Pons (tissue), 1 donor: ENCODE measurements at regions not wholly inside any gene's neighbourhood (a gene's known extent, or its start where the extent isn't known, plus 50 kb on each side); places are given as distances from the start of the nearest gene placed in this dataset.

Experiments
- DNase-seq: peaks from one replicate; pipeline ENCODE4 v3.0.0-alpha.2; 2016; ENCODE audit warnings: low spot score

- DNase-seq: peak; percentile 81
These were observed 200.5 kb downstream of the TRIM29 start for GRCh38 chr11:119937412-119937811.

- no peak for DNase-seq
These were observed 201.5 kb downstream of the TRIM29 start for GRCh38 chr11:119936426-119936825.

- DNase-seq: peak; percentile 19
These were observed 202.5 kb downstream of the TRIM29 start for GRCh38 chr11:119935349-119935925.

GRCh38 chr11:119934866-119935265 is 203.0 kb downstream of the TRIM29 start:
- no peak for DNase-seq

GRCh38 chr11:119934267-119934666 is 203.6 kb downstream of the TRIM29 start:
- no peak for DNase-seq

GRCh38 chr11:119933584-119933983 is 204.3 kb downstream of the TRIM29 start:
- no peak for DNase-seq

- DNase-seq: no peak
These were observed 204.0 kb upstream of the NECTIN1 start for GRCh38 chr11:119932828-119933562.

GRCh38 chr11:119928047-119928446 is 199.0 kb upstream of the NECTIN1 start:
- no peak for DNase-seq

GRCh38 chr11:119924017-119924416 is 195.0 kb upstream of the NECTIN1 start:
- no peak for DNase-seq

- DNase-seq: no peak
These were observed 192.6 kb upstream of the NECTIN1 start for GRCh38 chr11:119921571-119921970.

GRCh38 chr11:119920666-119921387 is 191.8 kb upstream of the NECTIN1 start:
- DNase-seq: no peak

- no peak for DNase-seq
These were observed 190.7 kb upstream of the NECTIN1 start for GRCh38 chr11:119919656-119920055.

- DNase-seq: no peak
These were observed 189.3 kb upstream of the NECTIN1 start for GRCh38 chr11:119918347-119918746.

GRCh38 chr11:119916568-119916967 is 187.6 kb upstream of the NECTIN1 start:
- DNase-seq: no peak

GRCh38 chr11:119912229-119912628 is 183.2 kb upstream of the NECTIN1 start:
- DNase-seq: no peak

GRCh38 chr11:119910650-119911049 is 181.7 kb upstream of the NECTIN1 start:
- DNase-seq: no peak

- peak; percentile 83 for DNase-seq
These were observed 181.1 kb upstream of the NECTIN1 start for GRCh38 chr11:119910051-119910450.

GRCh38 chr11:119909495-119909894 is 180.5 kb upstream of the NECTIN1 start:
- no peak for DNase-seq

GRCh38 chr11:119909077-119909476 is 180.1 kb upstream of the NECTIN1 start:
- DNase-seq: no peak

GRCh38 chr11:119908573-119908904 is 179.5 kb upstream of the NECTIN1 start:
- DNase-seq: no peak

GRCh38 chr11:119907878-119908572 is 179.0 kb upstream of the NECTIN1 start:
- no peak for DNase-seq

GRCh38 chr11:119907122-119907851 is 178.3 kb upstream of the NECTIN1 start:
- no peak for DNase-seq
